Vagina (tissue), 2 donors: ENCODE measurements at regions not wholly inside any gene's neighbourhood (a gene's known extent, or its start where the extent isn't known, plus 50 kb on each side); places are given as distances from the start of the nearest gene placed in this dataset.

ENCODE experiments used
- DNase-seq, 2 donors: peaks; one replicate each; pipeline ENCODE4 v3.0.0-alpha.2; 2017; ENCODE audit errors: extremely low spot score in 2 of 2
- H3K27ac ChIP-seq: fragments of 200-600 bp; sonication (generic); one replicate; pipeline ENCODE4 v1.5.1; 2019
- H3K27me3 ChIP-seq: fragments of 200-600 bp; sonication (generic); one replicate; pipeline ENCODE4 v1.5.1; 2019
- H3K36me3 ChIP-seq, 2 donors: fragments of 200-600 bp; sonication (generic); one replicate each; pipeline ENCODE4 v1.5.1; 2017 to 2019
- H3K4me1 ChIP-seq: fragments of 200-600 bp; sonication (generic); one replicate; pipeline ENCODE4 v1.5.1; 2019
- H3K4me3 ChIP-seq, 2 donors: fragments of 200-600 bp; sonication (generic); 1 replicate in 1 of 2; 2 replicates in 1 of 2; pipeline ENCODE4 v1.5.1; 2016 to 2019
- H3K9me3 ChIP-seq: fragments of 200-600 bp; sonication (generic); one replicate; pipeline ENCODE4 v1.5.1; 2019
- CTCF ChIP-seq, 3 experiments: fragments of 450-650 bp in 2 of 3; fragments of 200-600 bp in 1 of 3; sonication (generic) in 1 of 3; IDR thresholded peaks; one replicate each; pipeline ENCODE4 v1.5.1; 2017 to 2019; ENCODE audit warnings: antibody characterized with exemption in 3 of 3, mild to moderate bottlenecking in 2 of 3, moderate library complexity in 2 of 3
- POLR2A ChIP-seq, 2 donors: fragments of 450-650 bp; IDR thresholded peaks; one replicate each; pipeline ENCODE4 v1.6.1; 2017; ENCODE audit warnings: antibody characterized with exemption in 2 of 2, mild to moderate bottlenecking in 2 of 2, moderate library complexity in 2 of 2
- POLR2AphosphoS5 ChIP-seq, 2 donors: sonication (generic); formaldehyde crosslinking; IDR thresholded peaks; one replicate each; pipeline ENCODE4 v1.9.0; 2017; ENCODE audit warnings: antibody characterized with exemption in 2 of 2, mild to moderate bottlenecking in 2 of 2, low read depth in 1 of 2; ENCODE audit not compliant: insufficient read depth in 1 of 2
- intact Hi-C: fragments of 100-400 bp; cut with DNase I; formaldehyde crosslinking; loops from one replicate; pipeline ENCODE4 v1.15.1; 2023

GRCh38 chr6:137272403-137272802 is 53.2 kb upstream of the IFNGR1 start:
- no peak for DNase-seq
- Histone ChIP-seq H3K27ac (no peak overlapping the region), H3K4me1 (no peaks in the 10 kb centered on the region), H3K27me3 (no peaks in the 10 kb centered on the region), H3K9me3 (no peaks in the 10 kb centered on the region), H3K36me3 (no peaks in the 10 kb centered on the region), H3K4me3 (no peak overlapping the region)
- no peak for TF ChIP-seq CTCF (IDR thresholded peaks at IDR 0.05)
- intact Hi-C loops = no loop called here

GRCh38 chr6:137271245-137272183 is 52.3 kb upstream of the IFNGR1 start:
- DNase-seq = no peak
- Histone ChIP-seq H3K4me3 (no peak overlapping the region), H3K36me3 (no peaks in the 10 kb centered on the region), H3K27me3 (no peaks in the 10 kb centered on the region), H3K4me1 (no peaks in the 10 kb centered on the region), H3K27ac (no peak overlapping the region), H3K9me3 (no peaks in the 10 kb centered on the region)
- intact Hi-C loops = no loop called here
- TF ChIP-seq CTCF (IDR thresholded peaks at IDR 0.05) = peak; percentile 43 to 87 (median 51)
- no peak for TF ChIP-seq POLR2A (IDR thresholded peaks at IDR 0.05)

GRCh38 chr6:137269803-137270202 is 50.6 kb upstream of the IFNGR1 start:
- H3K27ac ChIP-seq = no peak overlapping the region
- no peaks in the 10 kb centered on the region for H3K9me3 ChIP-seq
- no peak for TF ChIP-seq CTCF (IDR thresholded peaks at IDR 0.05)
- no peak for TF ChIP-seq POLR2AphosphoS5 (IDR thresholded peaks at IDR 0.05; ENCODE audit: insufficient read depth in 1 of 2, low read depth in 1 of 2)
- no peak for TF ChIP-seq POLR2A (IDR thresholded peaks at IDR 0.05)
- intact Hi-C loops = no loop called here
- H3K4me3 ChIP-seq = no peak overlapping the region
- no peaks in the 10 kb centered on the region for H3K27me3 ChIP-seq
- no peaks in the 10 kb centered on the region for H3K4me1 ChIP-seq
- DNase-seq = no peak
- H3K36me3 ChIP-seq = no peaks in the 10 kb centered on the region

- H3K27me3 ChIP-seq = no peaks in the 10 kb centered on the region
- no peak overlapping the region for H3K4me3 ChIP-seq
- intact Hi-C loops = no loop called here
- no peak overlapping the region for H3K27ac ChIP-seq
- TF ChIP-seq POLR2AphosphoS5 (IDR thresholded peaks at IDR 0.05; ENCODE audit: insufficient read depth in 1 of 2, low read depth in 1 of 2) = no peak
- TF ChIP-seq CTCF (IDR thresholded peaks at IDR 0.05) = no peak
- TF ChIP-seq POLR2A (IDR thresholded peaks at IDR 0.05) = no peak
- no peak for DNase-seq
- H3K4me1 ChIP-seq = peaks cover under 1% of the 10 kb centered on the region
- no peaks in the 10 kb centered on the region for H3K36me3 ChIP-seq
- H3K9me3 ChIP-seq = no peaks in the 10 kb centered on the region
Observed at GRCh38 chr6:137269347-137269746, 50.2 kb upstream of the IFNGR1 start.
